DOHH2 (cell line): ENCODE measurements at regions not wholly inside any gene's neighbourhood (a gene's known extent, or its start where the extent isn't known, plus 50 kb on each side); places are given as distances from the start of the nearest gene placed in this dataset.

Experiments
- H3F3A ChIP-seq: fragments of 200-600 bp; sonication (generic), shearing (Covaris generic); 2 replicates; pipeline ENCODE4 v1.6.0; 2016; ENCODE audit warnings: antibody characterized with exemption, mild to moderate bottlenecking; ENCODE audit not compliant: control insufficient read depth, insufficient read depth
- H3K27ac ChIP-seq: fragments of 200-600 bp; sonication (generic); 2 replicates; pipeline ENCODE4 v1.5.1; 2014; ENCODE audit warnings: low read depth, mild to moderate bottlenecking, low read length, moderate library complexity
- H3K27me3 ChIP-seq: fragments of 200-600 bp; sonication (generic); 2 replicates; pipeline ENCODE4 v1.6.1; 2014; ENCODE audit warnings: mild to moderate bottlenecking, low read length, mixed read lengths; ENCODE audit not compliant: control insufficient read depth
- H3K36me3 ChIP-seq: fragments of 200-600 bp; sonication (generic); 2 replicates; pipeline ENCODE4 v1.6.1; 2014; ENCODE audit warnings: mild to moderate bottlenecking, low read length, moderate library complexity, mixed read lengths; ENCODE audit not compliant: control insufficient read depth
- H3K4me1 ChIP-seq: fragments of 200-600 bp; sonication (generic); 2 replicates; pipeline ENCODE4 v1.6.1; 2014; ENCODE audit warnings: mild to moderate bottlenecking, low read length, mixed read lengths; ENCODE audit not compliant: control insufficient read depth
- H3K4me2 ChIP-seq: fragments of 200-600 bp; sonication (generic); 2 replicates; pipeline ENCODE4 v1.6.0; 2014; ENCODE audit warnings: mild to moderate bottlenecking, low read length, moderate library complexity
- H3K4me3 ChIP-seq: fragments of 200-600 bp; sonication (generic); 2 replicates; pipeline ENCODE4 v1.5.1; 2014; ENCODE audit warnings: mild to moderate bottlenecking, low read length, mixed read lengths
- H3K79me2 ChIP-seq: fragments of 200-600 bp; sonication (generic); 2 replicates; pipeline ENCODE4 v1.6.1; 2014; ENCODE audit warnings: mild to moderate bottlenecking, low read length, mixed read lengths; ENCODE audit not compliant: control insufficient read depth
- H3K9me2 ChIP-seq: fragments of 200-600 bp; sonication (generic); replicated peaks from 2 replicates; pipeline ENCODE4 v1.6.1; 2014; ENCODE audit warnings: mild to moderate bottlenecking, low read length, mixed read lengths; ENCODE audit not compliant: control insufficient read depth
- H3K9me3 ChIP-seq: fragments of 200-600 bp; sonication (generic); 2 replicates; pipeline ENCODE4 v1.6.1; 2014; ENCODE audit warnings: antibody characterized with exemption, low read length, mixed read lengths; ENCODE audit not compliant: control insufficient read depth, insufficient read depth
- H4K20me1 ChIP-seq: fragments of 200-600 bp; sonication (generic); 2 replicates; pipeline ENCODE4 v1.6.0; 2014; ENCODE audit warnings: low read depth, mild to moderate bottlenecking, antibody characterized with exemption, low read length, moderate library complexity; ENCODE audit not compliant: control insufficient read depth, insufficient read depth
- EZH2phosphoT487 ChIP-seq: fragments of 200-600 bp; sonication (generic); IDR thresholded peaks from 2 replicates; pipeline ENCODE4 v1.6.1; 2017; ENCODE audit warnings: borderline replicate concordance, mild to moderate bottlenecking, antibody characterized with exemption, low read length, moderate library complexity, mixed read lengths
- TF ChIP-seq, protein P1 (sequence below): fragments of 200-600 bp; sonication (generic); IDR thresholded peaks from one replicate; pipeline ENCODE4 v1.5.1; 2014; ENCODE audit warnings: antibody characterized with exemption, mild to moderate bottlenecking, low read depth, low read length; ENCODE audit not compliant: poor library complexity, severe bottlenecking

DNA sequence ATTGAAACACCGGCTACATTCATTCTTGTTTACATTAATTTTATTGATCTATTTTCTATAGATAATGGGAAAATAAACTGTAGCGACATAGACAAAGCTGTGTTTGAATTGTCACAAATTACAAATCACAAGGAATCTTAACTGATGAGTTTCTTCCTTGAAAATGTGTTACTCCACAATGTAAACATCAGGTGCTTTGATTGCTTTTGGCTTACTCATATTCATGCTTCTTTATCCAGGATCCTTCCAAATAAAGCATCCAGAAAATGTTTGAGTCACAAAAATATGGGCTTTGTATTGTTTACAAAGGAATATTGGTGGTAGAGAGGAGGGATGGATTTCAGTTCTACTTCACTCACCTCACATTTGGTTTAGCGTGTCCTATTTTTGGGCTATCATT lies 64.0 kb downstream of the BMP2 start:
- no peak overlapping the region for H3K27ac ChIP-seq
- TF ChIP-seq, protein P1, sequence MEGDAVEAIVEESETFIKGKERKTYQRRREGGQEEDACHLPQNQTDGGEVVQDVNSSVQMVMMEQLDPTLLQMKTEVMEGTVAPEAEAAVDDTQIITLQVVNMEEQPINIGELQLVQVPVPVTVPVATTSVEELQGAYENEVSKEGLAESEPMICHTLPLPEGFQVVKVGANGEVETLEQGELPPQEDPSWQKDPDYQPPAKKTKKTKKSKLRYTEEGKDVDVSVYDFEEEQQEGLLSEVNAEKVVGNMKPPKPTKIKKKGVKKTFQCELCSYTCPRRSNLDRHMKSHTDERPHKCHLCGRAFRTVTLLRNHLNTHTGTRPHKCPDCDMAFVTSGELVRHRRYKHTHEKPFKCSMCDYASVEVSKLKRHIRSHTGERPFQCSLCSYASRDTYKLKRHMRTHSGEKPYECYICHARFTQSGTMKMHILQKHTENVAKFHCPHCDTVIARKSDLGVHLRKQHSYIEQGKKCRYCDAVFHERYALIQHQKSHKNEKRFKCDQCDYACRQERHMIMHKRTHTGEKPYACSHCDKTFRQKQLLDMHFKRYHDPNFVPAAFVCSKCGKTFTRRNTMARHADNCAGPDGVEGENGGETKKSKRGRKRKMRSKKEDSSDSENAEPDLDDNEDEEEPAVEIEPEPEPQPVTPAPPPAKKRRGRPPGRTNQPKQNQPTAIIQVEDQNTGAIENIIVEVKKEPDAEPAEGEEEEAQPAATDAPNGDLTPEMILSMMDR = no peak
- no peak for TF ChIP-seq EZH2phosphoT487
- H4K20me1 ChIP-seq = no peaks in the 10 kb centered on the region
- 0 out of 2 replicates have a peak, but pooled peaks cover 2% of the 10 kb centered on the region for H3K27me3 ChIP-seq
- H3K9me2 ChIP-seq = no peaks in the 10 kb centered on the region
- H3K36me3 ChIP-seq = no peaks in the 10 kb centered on the region
- H3K4me3 ChIP-seq = no peak overlapping the region
- no peak overlapping the region for H3K4me2 ChIP-seq
- no peaks in the 10 kb centered on the region for H3K79me2 ChIP-seq
- no peaks in the 10 kb centered on the region for H3K4me1 ChIP-seq
- no peaks in the 10 kb centered on the region for H3F3A ChIP-seq
- H3K9me3 ChIP-seq = no peaks in the 10 kb centered on the region

DNA sequence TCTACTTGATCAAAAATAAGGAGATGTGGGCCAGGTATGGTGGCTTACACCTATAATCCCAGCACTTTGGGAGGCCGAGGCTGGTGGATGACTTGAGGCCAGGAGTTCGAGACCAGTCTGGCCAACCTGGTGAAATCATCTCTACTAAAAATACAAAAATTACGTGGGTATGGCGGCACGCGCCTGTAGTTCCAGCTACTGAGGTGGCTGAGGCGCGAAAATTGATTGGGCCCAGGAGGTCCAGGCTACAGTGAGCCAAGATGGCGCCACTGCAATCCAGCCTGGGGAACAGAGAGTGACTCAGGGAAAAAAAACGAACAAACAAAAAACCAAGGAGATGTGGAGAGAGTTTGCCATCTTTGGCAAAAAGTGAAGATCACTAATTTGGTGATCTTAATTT lies 65.3 kb downstream of the BMP2 start:
- Histone ChIP-seq H3F3A (no peaks in the 10 kb centered on the region), H4K20me1 (no peaks in the 10 kb centered on the region), H3K4me3 (no peak overlapping the region), H3K9me3 (no peaks in the 10 kb centered on the region), H3K27me3 (0 out of 2 replicates have a peak, but pooled peaks cover 2% of the 10 kb centered on the region), H3K27ac (no peak overlapping the region), H3K4me2 (no peak overlapping the region), H3K9me2 (no peaks in the 10 kb centered on the region), H3K36me3 (no peaks in the 10 kb centered on the region), H3K4me1 (no peaks in the 10 kb centered on the region), H3K79me2 (no peaks in the 10 kb centered on the region)
- no peak for TF ChIP-seq EZH2phosphoT487
- TF ChIP-seq, protein P1 = no peak

DNA sequence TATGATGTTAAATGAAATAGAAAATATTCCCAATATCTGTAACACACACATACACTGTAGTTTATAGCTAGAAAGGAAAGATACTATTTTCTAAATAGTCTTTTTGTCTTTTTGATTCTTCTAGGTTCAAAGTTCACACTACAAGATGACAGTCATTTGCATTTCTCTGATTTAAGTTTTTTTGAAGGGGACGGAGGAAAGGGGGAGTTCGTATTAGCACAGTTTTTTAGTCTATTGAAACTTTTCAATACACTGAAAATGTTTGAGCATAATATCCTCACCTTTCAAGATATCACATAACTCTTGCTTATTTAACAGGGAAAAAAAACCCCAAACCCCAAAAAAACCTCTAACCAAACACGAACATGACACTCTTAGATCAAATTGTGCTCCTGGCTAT lies 68.1 kb downstream of the BMP2 start:
- TF ChIP-seq, protein P1 = no peak
- TF ChIP-seq EZH2phosphoT487 = no peak
- Histone ChIP-seq H3K36me3 (no peaks in the 10 kb centered on the region), H3K4me3 (no peak overlapping the region), H3K79me2 (no peaks in the 10 kb centered on the region), H3K27me3 (0 out of 2 replicates have a peak, but pooled peaks cover 2% of the 10 kb centered on the region), H4K20me1 (no peaks in the 10 kb centered on the region), H3F3A (no peaks in the 10 kb centered on the region), H3K4me2 (no peak overlapping the region), H3K27ac (no peak overlapping the region), H3K9me3 (no peaks in the 10 kb centered on the region), H3K9me2 (no peaks in the 10 kb centered on the region), H3K4me1 (no peaks in the 10 kb centered on the region)
